GM18873 (cell line): ENCODE measurements at regions not wholly inside any gene's neighbourhood (a gene's known extent, or its start where the extent isn't known, plus 50 kb on each side); places are given as distances from the start of the nearest gene placed in this dataset.

Source experiments
- ATAC-seq: cut with Tn5 transposase; IDR thresholded peaks from one replicate; pipeline ENCODE4 v1.9.1; 2021; ENCODE audit warnings: mild to moderate bottlenecking, moderate library complexity, moderate number of reproducible peaks; ENCODE audit not compliant: unreplicated experiment, low FRiP score

DNA sequence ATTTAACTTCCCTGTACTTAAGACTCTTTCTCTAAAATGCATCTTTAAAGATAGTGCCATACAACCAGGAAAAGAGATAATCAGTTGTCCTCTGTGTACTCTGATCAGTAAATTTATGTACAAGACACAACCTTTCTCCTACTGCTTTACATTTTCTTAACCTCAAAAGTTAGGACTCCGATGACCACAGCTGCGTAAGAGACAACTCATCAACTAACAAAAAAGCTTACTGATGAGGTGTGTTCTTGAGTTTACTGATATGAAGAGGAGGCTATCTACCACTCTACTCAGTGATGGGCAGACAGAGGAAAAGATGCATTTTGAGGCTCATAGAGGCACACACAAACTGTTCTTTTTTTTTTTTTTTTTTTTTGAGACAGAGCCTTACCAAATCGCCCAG is 71.4 kb upstream of the HIF1A start:
- ATAC-seq = no peak

DNA sequence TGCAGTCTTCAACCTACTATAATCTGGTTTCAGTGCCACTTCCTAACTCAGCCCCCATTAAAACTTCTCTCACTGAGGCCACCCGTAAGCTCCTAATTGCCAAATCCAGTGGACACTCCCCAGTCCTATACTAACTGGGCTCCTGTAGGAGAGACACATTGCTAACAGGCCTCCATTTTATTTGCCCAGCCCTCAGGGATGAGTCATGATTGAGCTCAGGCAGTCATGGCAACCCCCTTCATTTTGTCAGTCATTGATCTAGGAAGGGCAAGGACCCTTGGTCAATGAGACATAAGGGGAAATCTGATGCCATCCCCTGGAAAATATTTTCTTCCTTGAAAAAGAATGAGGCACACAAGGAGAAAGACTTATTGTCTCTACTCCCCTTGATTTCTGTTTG is 70.1 kb upstream of the HIF1A start:
- no peak for ATAC-seq

DNA sequence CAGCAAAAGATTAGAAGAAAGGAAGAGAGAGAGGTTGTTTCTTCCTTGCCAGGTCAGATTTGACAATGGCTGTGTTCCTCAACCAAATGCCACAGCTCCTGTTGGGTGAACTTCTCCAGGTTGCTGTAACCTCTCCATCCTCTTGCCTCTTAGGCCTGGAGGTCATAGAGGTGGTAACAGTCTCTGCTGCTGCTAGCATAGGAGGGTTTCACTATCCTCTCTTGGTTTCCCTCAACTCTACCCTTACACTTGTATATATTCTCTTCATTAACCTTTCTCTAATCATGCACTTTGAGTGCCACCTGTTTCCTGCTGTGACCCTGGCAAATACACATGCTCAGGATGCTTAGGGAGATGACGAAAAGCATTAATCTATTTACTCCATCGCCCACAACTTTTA is 67.7 kb upstream of the HIF1A start:
- no peak for ATAC-seq

DNA sequence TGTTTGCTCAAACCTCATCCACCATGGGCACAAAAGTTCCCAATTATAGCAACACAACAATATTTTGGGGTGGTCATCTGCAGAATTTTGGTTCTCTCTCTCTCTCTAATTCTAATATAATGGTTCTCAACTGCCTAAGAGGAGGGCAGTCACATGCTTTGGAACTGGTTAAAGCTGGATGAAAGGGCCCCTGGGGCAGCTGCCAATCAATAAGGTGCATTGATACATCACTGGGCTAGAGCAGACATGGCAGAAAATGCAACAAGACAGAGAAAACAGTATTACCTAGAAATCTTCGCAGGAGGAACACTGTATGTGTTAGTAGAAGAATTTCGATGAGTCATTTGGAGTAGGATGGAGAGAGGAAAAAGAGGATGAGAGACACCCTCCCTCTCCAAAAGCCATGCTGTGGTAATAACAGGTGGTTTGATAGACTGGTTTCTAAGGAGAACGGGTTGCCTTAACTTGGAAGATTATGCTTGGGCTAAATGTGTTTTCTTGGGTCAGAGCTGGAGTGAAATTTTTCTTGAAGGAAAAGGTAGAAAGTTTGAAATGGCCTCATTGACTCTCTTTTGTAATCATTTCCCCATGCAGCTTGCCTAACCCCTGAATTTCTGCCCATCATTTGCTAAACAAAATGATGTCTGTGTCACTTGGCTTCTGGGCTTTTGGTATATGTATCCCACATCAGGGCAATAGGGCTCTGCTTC is 67.1 kb upstream of the HIF1A start:
- no peak for ATAC-seq

DNA sequence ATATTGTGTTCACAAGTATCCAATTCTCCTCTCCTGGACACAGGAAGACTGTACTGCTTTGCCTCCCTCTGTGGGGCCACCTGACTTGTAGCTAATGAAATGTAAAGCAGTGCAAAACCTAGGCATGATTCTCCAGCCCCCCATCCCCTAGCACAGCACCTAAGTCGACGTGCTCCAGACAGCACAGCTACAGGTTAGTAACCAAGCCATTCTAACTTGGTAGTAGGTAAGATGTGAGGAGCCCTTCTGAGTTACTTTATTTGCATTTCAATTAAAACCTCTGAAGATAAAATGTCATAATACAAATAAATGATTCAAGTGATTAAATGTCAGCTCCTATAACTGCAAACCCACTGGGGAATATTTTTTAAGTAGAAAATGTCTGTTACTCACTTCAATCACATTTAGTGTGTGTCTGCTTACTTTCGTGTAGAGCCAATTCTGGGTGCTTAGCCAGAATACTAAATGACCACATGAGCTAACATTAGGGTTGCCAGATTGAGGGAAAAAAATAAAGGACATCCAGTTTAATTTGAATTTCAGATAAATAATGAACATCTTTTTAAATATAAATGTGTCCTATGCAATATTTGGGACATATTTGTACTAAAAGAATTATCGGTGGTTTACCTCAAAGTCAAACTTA is 64.8 kb upstream of the HIF1A start:
- ATAC-seq = no peak

DNA sequence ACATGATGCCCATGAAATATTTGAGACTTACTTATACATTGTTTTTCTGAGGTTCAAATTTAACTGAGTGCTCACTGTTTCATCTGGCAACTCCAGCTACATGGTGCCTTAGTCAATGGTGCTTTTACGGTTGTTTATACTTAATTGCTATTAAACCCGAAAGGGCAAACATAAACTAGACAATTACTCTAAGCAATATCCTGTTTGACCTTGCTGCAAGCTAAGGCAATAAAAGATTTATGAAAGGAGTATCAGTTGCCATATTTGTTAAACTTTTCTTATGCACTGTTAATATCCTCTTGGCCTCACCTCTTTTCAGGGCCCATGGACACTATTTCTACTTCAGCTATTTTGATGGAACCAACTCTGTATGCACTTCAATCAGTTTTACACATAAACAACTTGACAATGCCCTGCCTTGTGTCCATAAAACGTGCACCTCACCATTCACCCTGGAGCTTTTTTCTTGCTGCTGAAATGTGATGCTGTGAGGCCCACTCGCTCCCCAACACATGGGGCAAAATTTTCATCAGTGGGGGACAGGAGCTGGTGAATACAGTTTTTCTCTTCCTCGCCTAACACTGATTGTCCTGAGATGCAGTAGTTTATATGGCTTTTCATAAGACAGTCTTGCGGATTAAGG is 64.1 kb upstream of the HIF1A start:
- no peak for ATAC-seq

DNA sequence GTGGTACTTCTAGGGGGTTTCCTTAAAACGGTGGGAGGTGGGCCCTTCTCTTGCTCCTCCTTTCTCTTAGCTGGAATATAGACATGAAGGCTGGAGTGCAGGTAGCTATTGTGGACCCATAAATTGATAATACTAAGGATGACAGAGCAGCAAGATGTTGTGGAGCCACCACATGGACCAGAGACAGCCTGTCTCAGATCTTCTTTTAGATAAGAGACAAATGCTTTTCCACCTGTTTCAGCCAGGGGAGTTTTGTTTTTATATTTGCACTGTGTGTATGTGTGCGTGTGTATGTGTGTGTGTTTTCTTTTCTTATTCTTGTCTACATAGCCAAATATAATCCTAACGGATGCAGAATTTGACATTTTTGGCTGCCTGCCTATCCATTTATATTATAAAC is 62.9 kb upstream of the HIF1A start:
- no peak for ATAC-seq

DNA sequence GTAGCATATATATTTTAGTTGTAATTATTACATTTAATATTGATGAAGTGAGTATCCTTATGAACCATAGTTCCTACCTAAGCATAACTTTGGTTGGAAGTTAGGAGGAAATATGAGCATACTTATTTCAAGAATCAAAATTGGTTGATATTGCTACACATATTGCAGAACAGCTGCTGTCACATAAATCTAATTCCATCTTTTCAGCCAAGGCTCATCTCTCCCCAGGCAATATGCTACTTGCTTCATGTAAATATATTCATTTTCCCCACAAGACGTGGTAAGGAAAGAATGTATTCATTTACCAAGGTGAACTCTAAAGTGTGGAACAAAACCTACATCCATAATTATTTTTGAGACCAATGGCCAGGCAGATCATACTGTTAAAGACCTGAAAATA is 62.5 kb upstream of the HIF1A start:
- ATAC-seq = no peak

DNA sequence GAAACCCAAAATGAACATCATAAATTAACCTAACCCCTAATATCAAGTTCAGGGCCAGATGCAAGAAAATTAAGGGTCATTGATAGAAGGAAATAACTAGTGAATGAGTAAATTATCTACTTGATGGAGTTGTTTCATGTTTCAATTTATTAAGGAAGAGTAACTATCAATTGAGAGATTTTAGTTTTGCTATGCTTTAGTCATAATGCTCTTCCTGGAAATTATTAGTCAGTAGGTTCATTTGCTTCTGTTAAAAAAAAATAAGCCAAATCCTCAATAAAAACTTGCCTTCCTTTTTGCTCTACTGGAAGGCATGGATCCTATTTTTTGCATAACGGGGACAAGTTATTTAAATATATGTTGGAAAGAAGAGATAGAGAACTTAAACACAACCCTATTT is 59.0 kb upstream of the HIF1A start:
- ATAC-seq = no peak

DNA sequence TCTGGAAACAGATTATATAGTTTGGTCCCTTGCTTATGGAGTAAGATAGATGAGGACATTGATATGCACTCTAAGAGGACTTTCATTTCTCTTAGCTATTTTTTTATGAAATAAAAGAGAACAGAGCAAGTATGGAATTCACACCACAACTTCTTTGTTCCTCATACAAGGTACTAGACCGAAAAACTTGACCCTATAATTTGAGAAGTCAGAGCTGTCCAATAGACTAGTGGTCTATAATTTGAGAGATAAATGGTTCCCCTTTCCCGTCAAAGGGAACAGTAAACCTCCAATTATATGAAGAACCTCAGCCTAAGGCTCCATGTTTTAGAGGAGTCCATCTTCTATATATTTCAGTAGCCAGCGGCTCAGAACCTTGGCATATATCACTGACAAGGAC is 58.5 kb upstream of the HIF1A start:
- no peak for ATAC-seq

DNA sequence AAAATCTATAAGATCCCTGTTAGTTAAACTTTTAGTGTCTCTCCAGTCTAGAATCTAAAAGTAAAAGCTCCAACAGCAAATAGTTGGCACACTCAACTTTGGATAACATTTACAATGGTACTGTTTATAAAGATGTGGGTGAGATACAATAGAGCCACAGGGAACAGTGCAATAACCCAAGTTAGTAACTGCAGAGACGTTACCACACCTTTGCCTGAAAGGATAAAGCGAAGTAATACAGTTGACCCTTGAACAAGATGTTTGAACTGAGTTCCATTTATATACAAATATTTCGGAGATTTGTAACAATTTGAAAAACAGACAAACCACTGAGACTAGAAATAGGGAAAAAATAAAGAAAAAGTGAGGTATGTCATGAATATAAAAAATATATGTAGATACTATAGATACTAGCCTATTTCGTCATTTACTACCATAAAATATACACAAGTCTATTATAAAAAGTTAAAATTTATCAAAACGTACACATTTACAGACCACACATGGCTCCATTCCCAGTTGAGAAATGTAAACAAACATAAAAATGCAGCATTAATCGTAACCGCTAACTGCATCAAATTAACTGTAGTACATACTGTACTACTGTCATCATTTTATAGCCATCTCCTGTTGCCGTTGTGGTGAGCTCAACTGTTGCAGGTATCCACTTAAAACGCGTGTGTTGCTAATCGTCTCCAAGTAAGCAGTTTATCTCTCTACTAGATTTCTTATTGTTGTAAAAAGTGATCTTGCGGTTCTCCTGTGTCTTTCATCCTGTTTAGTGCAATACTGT is 56.5 kb upstream of the HIF1A start:
- ATAC-seq = no peak

DNA sequence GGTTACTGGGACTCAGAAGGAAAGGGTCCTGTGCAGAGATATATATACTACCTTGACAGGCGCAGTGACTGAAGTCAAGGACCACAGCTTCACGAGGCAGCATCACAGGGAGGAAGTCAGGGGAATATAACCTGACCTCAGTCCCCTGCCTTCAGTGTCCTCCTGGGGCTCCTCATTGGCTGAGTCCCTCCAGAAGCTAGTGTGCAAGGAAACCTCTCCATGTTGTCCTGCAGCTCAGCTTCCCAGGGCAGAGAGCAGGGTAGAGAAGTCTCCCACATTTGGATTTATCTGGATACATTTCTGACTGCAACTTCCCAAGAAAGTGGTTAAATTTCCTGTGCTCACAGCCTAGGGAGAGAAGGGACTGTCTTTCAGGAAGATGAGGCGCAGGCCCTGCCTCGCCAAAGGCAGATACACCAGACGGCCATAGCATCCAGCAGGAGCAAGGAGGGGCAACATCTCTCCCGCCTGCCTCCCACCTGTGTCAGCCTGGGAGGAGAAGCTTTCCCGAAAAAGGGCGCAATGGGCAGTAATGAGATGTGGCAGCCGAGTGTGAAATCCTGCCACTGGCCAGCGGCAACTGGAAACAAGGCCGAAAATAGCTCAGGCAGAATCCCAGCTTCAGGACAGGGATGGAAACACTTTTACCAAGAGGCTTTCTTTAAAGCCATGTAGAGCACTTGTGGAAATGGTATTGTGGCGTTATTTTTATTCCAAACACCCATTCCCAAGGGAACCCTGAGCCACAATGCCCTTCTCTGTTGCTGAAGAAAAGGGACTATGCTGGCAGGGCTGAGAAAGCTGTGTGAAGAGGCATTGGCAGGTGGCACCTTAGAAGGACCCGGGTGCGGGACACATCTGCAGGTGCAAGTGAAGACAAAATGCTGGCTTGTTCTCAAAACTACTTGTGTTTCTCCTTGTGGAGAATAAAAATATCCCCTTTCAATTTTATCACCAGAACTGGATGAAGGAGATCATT is 54.9 kb upstream of the HIF1A start:
- ATAC-seq = no peak

DNA sequence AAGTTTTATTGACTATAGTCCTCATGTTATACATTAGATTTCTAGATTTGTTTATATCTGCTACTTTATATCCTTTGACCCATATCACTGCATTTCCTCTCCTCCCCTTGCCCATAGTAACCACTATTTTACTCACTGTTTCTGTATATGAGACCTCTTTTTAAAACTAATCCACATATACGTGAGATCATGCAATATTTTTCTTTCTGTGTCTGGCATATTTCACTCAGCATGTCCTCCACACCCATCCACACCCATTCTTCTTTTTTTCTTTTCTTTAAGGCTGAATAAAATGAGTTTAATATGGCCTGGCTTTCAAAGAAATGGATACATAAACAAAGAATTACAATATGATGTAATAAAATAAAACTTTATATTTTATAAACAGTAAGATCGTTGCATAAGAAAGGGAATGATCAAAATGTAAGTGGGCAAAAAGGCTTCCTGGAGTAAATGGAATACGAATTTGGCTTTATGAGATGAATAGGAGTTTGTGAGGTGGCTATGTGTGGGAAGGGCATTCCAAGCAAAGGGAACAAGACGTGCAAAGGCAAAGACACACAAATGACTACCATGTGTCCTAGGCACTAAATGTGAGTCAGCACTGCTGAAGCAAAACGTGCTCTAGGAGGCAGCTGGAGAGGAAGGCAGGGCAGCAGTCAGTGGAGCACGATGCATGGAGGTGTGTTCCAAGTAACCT is 53.2 kb upstream of the HIF1A start:
- ATAC-seq = no peak

DNA sequence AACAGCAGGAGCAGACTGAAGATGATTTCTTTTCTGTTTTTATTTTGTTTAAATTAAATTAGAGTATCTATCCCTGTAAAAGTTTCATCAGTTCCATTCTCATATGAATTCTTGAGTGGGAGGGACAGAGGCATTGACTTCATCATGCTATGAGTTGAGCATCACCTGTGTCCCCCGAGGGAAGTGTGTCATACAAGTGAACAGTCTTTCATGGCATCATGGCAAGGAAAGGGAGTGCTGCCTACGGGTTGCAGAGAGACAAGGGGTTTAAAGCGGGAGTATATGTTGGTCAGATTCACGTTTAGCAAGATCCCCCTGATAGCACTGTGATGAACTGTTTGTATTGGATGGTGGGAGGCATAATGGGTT is 52.7 kb upstream of the HIF1A start:
- ATAC-seq = no peak

DNA sequence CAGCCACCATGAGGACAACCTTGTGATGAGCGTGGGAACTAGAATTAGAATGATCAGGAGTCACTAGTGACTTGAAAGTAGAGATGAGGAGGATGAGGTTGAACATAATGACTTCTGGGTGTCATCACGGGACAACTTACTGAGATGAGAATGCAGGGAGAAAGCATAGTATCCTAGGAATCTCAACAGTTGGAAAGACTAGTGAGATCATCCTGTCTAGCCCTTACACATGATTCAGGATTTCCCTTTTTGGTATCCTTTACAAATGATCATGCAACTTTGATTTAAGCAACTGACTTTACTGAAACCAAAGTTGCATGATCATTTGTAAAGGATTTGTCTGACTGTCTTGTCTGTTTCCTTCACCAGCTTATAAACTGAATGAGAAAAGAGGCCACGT is 51.8 kb upstream of the HIF1A start:
- ATAC-seq = no peak

DNA sequence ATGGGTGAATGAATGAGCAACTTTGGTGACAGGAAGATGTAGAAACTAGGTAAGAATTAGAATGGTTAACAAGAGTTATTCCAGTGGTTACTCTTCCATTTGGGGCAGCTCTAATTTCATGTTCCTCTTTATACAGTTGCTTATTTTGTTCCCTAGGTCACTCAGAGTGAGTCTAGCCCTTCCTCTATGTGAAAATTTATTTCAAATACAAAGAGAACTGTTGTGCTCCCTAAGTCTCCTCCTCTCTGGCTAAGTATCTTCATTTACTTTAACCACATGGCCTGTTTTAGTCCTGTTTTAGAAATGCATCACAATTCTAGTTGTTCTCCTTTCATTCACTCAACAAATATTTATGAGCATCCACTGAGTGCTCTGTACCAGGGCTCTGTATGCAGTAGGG is 51.1 kb upstream of the HIF1A start:
- ATAC-seq = no peak

DNA sequence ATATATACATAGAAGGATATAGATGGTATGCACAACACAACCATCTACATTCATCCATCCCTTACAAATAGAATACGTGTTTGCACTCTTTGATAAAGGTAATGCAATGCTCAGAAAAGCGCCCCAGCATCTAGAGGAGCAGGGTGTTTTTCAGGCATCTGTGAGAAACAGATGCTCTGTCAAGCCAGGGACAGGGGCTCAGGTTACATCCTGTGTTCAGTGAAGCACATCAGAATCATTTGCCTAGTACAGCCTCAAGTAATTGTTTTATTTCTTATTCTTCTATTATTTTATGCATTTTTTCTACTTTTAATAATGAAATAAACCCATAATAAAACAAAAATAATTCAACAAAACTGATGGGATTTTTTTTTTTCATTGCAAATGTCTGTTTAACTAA is 50.5 kb upstream of the HIF1A start:
- peak; percentile 62 for ATAC-seq

DNA sequence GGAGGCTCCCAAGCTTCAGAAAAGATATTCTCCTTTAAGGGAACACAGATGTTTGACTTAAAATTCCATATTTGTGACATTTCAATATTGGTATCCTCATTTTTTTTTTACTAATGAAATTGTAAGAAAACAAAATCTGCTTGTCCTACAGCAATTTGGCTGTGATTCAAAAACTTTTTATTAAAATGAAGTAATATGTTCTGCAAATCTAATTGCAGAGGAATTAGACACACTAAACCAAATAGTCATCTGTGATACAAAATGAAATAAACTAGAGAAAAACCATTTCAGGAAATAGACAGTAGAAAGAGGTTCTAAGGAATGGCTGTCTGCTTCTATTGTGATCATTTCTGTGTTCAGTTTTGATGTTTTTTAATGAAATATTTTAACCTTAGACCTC is 50.1 kb upstream of the HIF1A start:
- ATAC-seq = no peak
